ENCODE measurements at regions not wholly inside any gene's neighbourhood (a gene's known extent, or its start where the extent isn't known, plus 50 kb on each side); places are given as distances from the start of the nearest gene placed in this dataset.

DNA sequence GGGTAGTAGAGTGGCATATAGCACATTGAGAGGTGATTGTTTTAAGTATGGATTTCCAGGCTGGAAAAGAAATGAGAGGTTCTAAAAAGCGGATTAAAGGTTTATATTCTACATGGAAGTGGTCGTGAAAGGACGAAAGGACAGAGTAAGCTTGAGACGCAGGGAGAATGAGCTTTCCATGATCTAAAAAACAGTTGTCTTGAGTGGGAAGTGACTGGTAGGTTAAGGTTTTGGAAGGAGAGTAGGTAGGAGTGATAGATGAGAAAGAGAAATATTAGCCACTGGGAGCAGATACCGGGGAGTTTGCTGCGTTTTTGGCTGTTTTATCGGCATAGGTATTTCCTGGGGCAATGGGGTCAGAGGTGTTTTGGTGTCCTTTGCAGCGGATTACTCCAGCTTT is 750.6 kb upstream of the ADGRB3 start:
- H3K79me2 ChIP-seq (ENCODE audit: control insufficient read depth in 1 of 2, insufficient read depth in 2 of 2, low read length in 2 of 2), result no peaks in the 10 kb centered on the region
- H3K36me3 ChIP-seq (ENCODE audit: control insufficient read depth in 2 of 4, insufficient read depth in 4 of 4, low read length in 3 of 4), result no peaks in the 10 kb centered on the region
- no peak overlapping the region for H2BK20ac ChIP-seq (ENCODE audit: low read length)
- H2BK12ac ChIP-seq (ENCODE audit: low read depth, low read length), result no peak overlapping the region
- no peak overlapping the region for H3K56ac ChIP-seq (replicated peaks; ENCODE audit: insufficient read length, low read depth, low read length)
- ChIA-PET CTCF (ENCODE audit: partially characterized antibody) (no interaction called here), POLR2A (ENCODE audit: partially characterized antibody) (no interaction called here)
- H3K4me2 ChIP-seq (ENCODE audit: insufficient read depth in 1 of 2, low read depth in 2 of 2, low read length in 2 of 2), result no peak overlapping the region
- no peak overlapping the region for H4K5ac ChIP-seq (ENCODE audit: insufficient read length, low read depth, low read length)
- H3K23ac ChIP-seq (ENCODE audit: insufficient read length), result no peak overlapping the region
- H2BK120ac ChIP-seq (replicated peaks; ENCODE audit: low read depth, low read length), result no peak overlapping the region
- no peak overlapping the region for H4K91ac ChIP-seq (replicated peaks; ENCODE audit: insufficient read length, low read length)
- no peaks in the 10 kb centered on the region for H3K79me1 ChIP-seq (ENCODE audit: low read depth, low read length)
- H3K23me2 ChIP-seq (ENCODE audit: low read depth, low read length), result no peaks in the 10 kb centered on the region; the same call in 1 of the 2 replicates
- no peak for DNase-seq (ENCODE audit: low read depth in 1 of 2, low spot score in 2 of 2)
- H3K4me1 ChIP-seq (replicated peaks in 1 of 4; ENCODE audit: control insufficient read depth in 3 of 4, insufficient read depth in 4 of 4, low read length in 3 of 4), result no peaks in the 10 kb centered on the region
- H3K9me3 ChIP-seq (ENCODE audit: insufficient read depth in 2 of 2, low read depth in 1 of 2, low read length in 1 of 2), result peaks cover 2 to 4% of the 10 kb centered on the region in 2 experiments; a peak in 1 of 4 replicates
- H2BK5ac ChIP-seq (ENCODE audit: low read depth, low read length), result no peak overlapping the region
- H3K27me3 ChIP-seq (replicated peaks in 1 of 4; ENCODE audit: control insufficient read depth in 3 of 4, extremely low read depth in 1 of 4, insufficient read depth in 3 of 4, low read length in 3 of 4), result no peaks in the 10 kb centered on the region
- H2AFZ ChIP-seq (ENCODE audit: low read length), result no peak overlapping the region
- FAIRE-seq, result no peak
- no peak overlapping the region for H3K14ac ChIP-seq (ENCODE audit: insufficient read length)
- WGBS, 2 experiments (ENCODE audit: extremely low coverage in 1 of 2, insufficient coverage in 1 of 2, insufficient read length in 1 of 2, insufficient replicate concordance in 2 of 2, low coverage in 1 of 2, low lambda C conversion rate in 2 of 2, missing lambda C conversion rate in 1 of 2), result 84% methylated on average over 8 of the region's 8 CpGs; no CpG with 5 or more reads in 1 of the 2 experiments
- H2BK15ac ChIP-seq (ENCODE audit: low read length), result no peak overlapping the region
- no peak overlapping the region for H3K4ac ChIP-seq (replicated peaks; ENCODE audit: insufficient read length, low read depth, low read length)
- no peaks in the 10 kb centered on the region for H4K20me1 ChIP-seq (replicated peaks in 1 of 2; ENCODE audit: control insufficient read depth in 1 of 2, insufficient read depth in 2 of 2, low read length in 2 of 2)
- H4K8ac ChIP-seq (ENCODE audit: extremely low read depth, insufficient read depth, low read length), result no peak overlapping the region
- no peak overlapping the region for H3K9ac ChIP-seq (replicated peaks in 1 of 4; ENCODE audit: extremely low read depth in 1 of 4, low read depth in 3 of 4, low read length in 3 of 4)
- no peak overlapping the region for H2AK5ac ChIP-seq (ENCODE audit: low read depth, low read length)
- TF ChIP-seq ATF2 (IDR thresholded peaks at IDR 0.05; ENCODE audit: low read length) (no peak), EZH2 (IDR thresholded peaks at IDR 0.05; ENCODE audit: low read depth, low read length, severe bottlenecking) (no peak), RNF2 (IDR thresholded peaks at IDR 0.05; ENCODE audit: borderline replicate concordance, low read depth, low read length, missing control alignments, poor library complexity, severe bottlenecking) (no peak), BCL11A (IDR thresholded peaks at IDR 0.05; ENCODE audit: low read depth in 2 of 2, low read length in 2 of 2) (no peak), KDM4A (IDR thresholded peaks at IDR 0.05; ENCODE audit: low read depth, low read length, severe bottlenecking) (no peak), TAF7 (optimal IDR thresholded peaks at IDR 0.05; ENCODE audit: borderline replicate concordance, low read depth, low read length) (no peak), POLR2A (IDR thresholded peaks at IDR 0.05; ENCODE audit: control extremely low read depth in 1 of 2, low read depth in 2 of 2, low read length in 2 of 2) (no peak), RXRA (IDR thresholded peaks at IDR 0.05; ENCODE audit: insufficient read depth, low read depth, low read length) (no peak), RBBP5 (IDR thresholded peaks at IDR 0.05; ENCODE audit: borderline replicate concordance, low read depth, low read length) (no peak)
- TF ChIP-seq, protein P1, sequence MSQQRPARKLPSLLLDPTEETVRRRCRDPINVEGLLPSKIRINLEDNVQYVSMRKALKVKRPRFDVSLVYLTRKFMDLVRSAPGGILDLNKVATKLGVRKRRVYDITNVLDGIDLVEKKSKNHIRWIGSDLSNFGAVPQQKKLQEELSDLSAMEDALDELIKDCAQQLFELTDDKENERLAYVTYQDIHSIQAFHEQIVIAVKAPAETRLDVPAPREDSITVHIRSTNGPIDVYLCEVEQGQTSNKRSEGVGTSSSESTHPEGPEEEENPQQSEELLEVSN (IDR thresholded peaks at IDR 0.05), result no peak
- H3K18ac ChIP-seq (ENCODE audit: extremely low read depth, low read length), result no peak overlapping the region
- H3K27ac ChIP-seq (ENCODE audit: low read depth, low read length), result no peak overlapping the region
- H3K4me3 ChIP-seq (ENCODE audit: extremely low read depth in 1 of 4, insufficient read depth in 2 of 4, low read depth in 3 of 4, low read length in 4 of 4), result no peak overlapping the region

Measured in H1 (cell line).